Esophagus squamous epithelium (tissue), 5 donors: ENCODE measurements at regions not wholly inside any gene's neighbourhood (a gene's known extent, or its start where the extent isn't known, plus 50 kb on each side); places are given as distances from the start of the nearest gene placed in this dataset.

Source experiments
- DNase-seq: peaks from one replicate; lab custom pipeline; 2025; lab: John Stamatoyannopoulos, UW
- H3K27ac ChIP-seq, 4 donors: fragments of 200-600 bp; sonication (generic); one replicate each; pipeline ENCODE4 v1.5.1; 2016 to 2019; ENCODE audit warnings: mild to moderate bottlenecking in 1 of 4
- H3K27me3 ChIP-seq, 4 donors: fragments of 200-600 bp; sonication (generic); 1 replicate in 3 of 4; 2 replicates in 1 of 4; pipeline versions ENCODE4 v1.5.1 to v1.6.0; 2017 to 2021; ENCODE audit warnings: antibody characterized with exemption in 1 of 4
- H3K36me3 ChIP-seq, 3 donors: fragments of 200-600 bp; sonication (generic); one replicate each; pipeline ENCODE4 v1.5.1; 2016 to 2019
- H3K4me1 ChIP-seq, 3 donors: fragments of 200-600 bp; sonication (generic); one replicate each; pipeline ENCODE4 v1.5.1; 2017 to 2019
- H3K4me3 ChIP-seq, 4 donors: fragments of 200-600 bp; sonication (generic); 1 replicate in 3 of 4; 2 replicates in 1 of 4; pipeline ENCODE4 v1.5.1; 2016 to 2019; ENCODE audit warnings: mild to moderate bottlenecking in 2 of 4, moderate library complexity in 1 of 4
- H3K9me3 ChIP-seq, 3 donors: fragments of 200-600 bp; sonication (generic); one replicate each; pipeline ENCODE4 v1.5.1; 2016 to 2019
- CTCF ChIP-seq, 6 experiments: fragments of 450-650 bp in 4 of 6; fragments of 200-600 bp in 2 of 6; sonication (generic) in 2 of 6; IDR thresholded peaks; one replicate each; pipeline ENCODE4 v1.5.1; 2016 to 2019; ENCODE audit warnings: antibody characterized with exemption in 6 of 6, mild to moderate bottlenecking in 4 of 6, moderate library complexity in 4 of 6
- POLR2A ChIP-seq, 4 donors: fragments of 450-650 bp; IDR thresholded peaks; one replicate each; pipeline ENCODE4 v1.6.1; 2017; ENCODE audit warnings: antibody characterized with exemption in 4 of 4, mild to moderate bottlenecking in 4 of 4, moderate library complexity in 3 of 4
- WGBS, 2 donors: methylation state at CpG; one replicate each; pipeline ENCODE4 v1.1.5; 2018; 5-methylcytosine and 5-hydroxymethylcytosine counted together
- intact Hi-C: fragments of 100-400 bp; cut with DNase I; formaldehyde crosslinking; loops from one replicate; pipeline ENCODE4 v1.15.0; 2022
- donor health status: DM: yes; HTN: yes; CAD: no.

- no peaks in the 10 kb centered on the region for H3K36me3 ChIP-seq
- peaks cover 0 to 84% (median 0%) of the 10 kb centered on the region in 4 donors for H3K27me3 ChIP-seq
- no peak overlapping the region for H3K27ac ChIP-seq
- intact Hi-C loops = no loop called here
- H3K4me3 ChIP-seq = no peak overlapping the region
- TF ChIP-seq POLR2A (IDR thresholded peaks at IDR 0.05) (no peak), CTCF (IDR thresholded peaks at IDR 0.05) (no peak)
- H3K4me1 ChIP-seq = peaks cover 0 to 10% (median 5%) of the 10 kb centered on the region in 3 donors
- no peak for DNase-seq
- no CpG with 5 or more reads among the region's 4 CpGs for whole genome bisulfite sequencing, 2 donors
- H3K9me3 ChIP-seq = peaks cover 0 to 9% (median 0%) of the 10 kb centered on the region in 3 donors
Observed at GRCh38 chr15:70431854-70432253, 331.5 kb downstream of the UACA start.

GRCh38 chr15:70430069-70430468, 332.4 kb upstream of the TLE3 start:
- intact Hi-C loops = no loop called here
- H3K9me3 ChIP-seq = peaks cover 0 to 9% (median 0%) of the 10 kb centered on the region in 3 donors
- no peak overlapping the region for H3K4me3 ChIP-seq
- no peaks in the 10 kb centered on the region for H3K36me3 ChIP-seq
- WGBS, 2 donors = 41 to 42% methylated on average over 1 of the region's 1 CpG
- peaks cover 0 to 10% (median 5%) of the 10 kb centered on the region in 3 donors for H3K4me1 ChIP-seq
- peaks cover 0 to 85% (median 0%) of the 10 kb centered on the region in 4 donors for H3K27me3 ChIP-seq
- TF ChIP-seq POLR2A (IDR thresholded peaks at IDR 0.05) (no peak), CTCF (IDR thresholded peaks at IDR 0.05) (no peak)
- DNase-seq = no peak
- H3K27ac ChIP-seq = no peak overlapping the region

GRCh38 chr15:70429056-70429722, 331.5 kb upstream of the TLE3 start:
- H3K36me3 ChIP-seq = no peaks in the 10 kb centered on the region
- no peak overlapping the region for H3K27ac ChIP-seq
- H3K9me3 ChIP-seq = peaks cover 0 to 9% (median 0%) of the 10 kb centered on the region in 3 donors
- no peak overlapping the region for H3K4me3 ChIP-seq
- TF ChIP-seq CTCF (IDR thresholded peaks at IDR 0.05) (no peak), POLR2A (IDR thresholded peaks at IDR 0.05) (no peak)
- intact Hi-C loops = no loop called here
- peaks cover 0 to 10% (median 5%) of the 10 kb centered on the region in 3 donors for H3K4me1 ChIP-seq
- H3K27me3 ChIP-seq = peaks cover 0 to 87% (median 0%) of the 10 kb centered on the region in 4 donors
- no peak for DNase-seq
- WGBS, 2 donors = 86 to 92% methylated on average over 5 of the region's 5 CpGs

- Histone ChIP-seq H3K27me3 (peaks cover 0 to 87% (median 0%) of the 10 kb centered on the region in 4 donors), H3K4me1 (peaks cover 0 to 10% (median 5%) of the 10 kb centered on the region in 3 donors), H3K27ac (no peak overlapping the region), H3K36me3 (no peaks in the 10 kb centered on the region), H3K9me3 (peaks cover 0 to 9% (median 0%) of the 10 kb centered on the region in 3 donors), H3K4me3 (no peak overlapping the region)
- TF ChIP-seq POLR2A (IDR thresholded peaks at IDR 0.05) = no peak
- no peak for TF ChIP-seq CTCF (IDR thresholded peaks at IDR 0.05)
- no peak for DNase-seq
- intact Hi-C loops = no loop called here
- WGBS, 2 donors = 65 to 76% methylated on average over 3 of the region's 3 CpGs
Observed at GRCh38 chr15:70428211-70428822, 330.6 kb upstream of the TLE3 start.
